ENCODE measurements at regions not wholly inside any gene's neighbourhood (a gene's known extent, or its start where the extent isn't known, plus 50 kb on each side); places are given as distances from the start of the nearest gene placed in this dataset.

DNA sequence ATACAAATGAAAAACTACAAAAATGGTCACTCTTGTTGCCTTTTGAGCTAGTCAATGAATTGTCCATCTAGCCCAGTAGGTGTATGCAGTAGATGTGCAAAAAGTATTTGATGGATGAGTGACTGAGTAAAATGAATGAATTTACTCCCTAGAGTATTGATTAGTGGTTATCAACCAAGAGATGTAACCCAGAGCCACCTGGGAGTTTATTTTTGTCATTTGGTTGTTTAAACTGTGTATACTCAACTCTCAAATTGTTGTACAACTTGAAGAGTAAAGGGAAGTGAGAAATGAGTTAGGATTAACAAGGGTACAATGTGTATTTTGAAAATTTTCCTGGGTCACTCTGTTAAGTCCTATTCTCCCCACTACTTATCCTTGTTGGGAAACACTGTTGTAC is 124.1 kb upstream of the TMCO5A start:
- TF ChIP-seq, protein P1, sequence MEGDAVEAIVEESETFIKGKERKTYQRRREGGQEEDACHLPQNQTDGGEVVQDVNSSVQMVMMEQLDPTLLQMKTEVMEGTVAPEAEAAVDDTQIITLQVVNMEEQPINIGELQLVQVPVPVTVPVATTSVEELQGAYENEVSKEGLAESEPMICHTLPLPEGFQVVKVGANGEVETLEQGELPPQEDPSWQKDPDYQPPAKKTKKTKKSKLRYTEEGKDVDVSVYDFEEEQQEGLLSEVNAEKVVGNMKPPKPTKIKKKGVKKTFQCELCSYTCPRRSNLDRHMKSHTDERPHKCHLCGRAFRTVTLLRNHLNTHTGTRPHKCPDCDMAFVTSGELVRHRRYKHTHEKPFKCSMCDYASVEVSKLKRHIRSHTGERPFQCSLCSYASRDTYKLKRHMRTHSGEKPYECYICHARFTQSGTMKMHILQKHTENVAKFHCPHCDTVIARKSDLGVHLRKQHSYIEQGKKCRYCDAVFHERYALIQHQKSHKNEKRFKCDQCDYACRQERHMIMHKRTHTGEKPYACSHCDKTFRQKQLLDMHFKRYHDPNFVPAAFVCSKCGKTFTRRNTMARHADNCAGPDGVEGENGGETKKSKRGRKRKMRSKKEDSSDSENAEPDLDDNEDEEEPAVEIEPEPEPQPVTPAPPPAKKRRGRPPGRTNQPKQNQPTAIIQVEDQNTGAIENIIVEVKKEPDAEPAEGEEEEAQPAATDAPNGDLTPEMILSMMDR (IDR thresholded peaks at IDR 0.05), result no peak
- no peak for TF ChIP-seq POLR2AphosphoS5 (IDR thresholded peaks at IDR 0.05)
- no peak for TF ChIP-seq POLR2A (IDR thresholded peaks at IDR 0.05; ENCODE audit: low read depth)
- no peak for TF ChIP-seq EP300 (IDR thresholded peaks at IDR 0.05)
